Kidney glomerular epithelial cell (primary cell): ENCODE measurements at regions not wholly inside any gene's neighbourhood (a gene's known extent, or its start where the extent isn't known, plus 50 kb on each side); places are given as distances from the start of the nearest gene placed in this dataset.

ENCODE experiments used
- DNase-seq: peaks from one replicate; lab custom pipeline; 2025; lab: John Stamatoyannopoulos, UW

DNA sequence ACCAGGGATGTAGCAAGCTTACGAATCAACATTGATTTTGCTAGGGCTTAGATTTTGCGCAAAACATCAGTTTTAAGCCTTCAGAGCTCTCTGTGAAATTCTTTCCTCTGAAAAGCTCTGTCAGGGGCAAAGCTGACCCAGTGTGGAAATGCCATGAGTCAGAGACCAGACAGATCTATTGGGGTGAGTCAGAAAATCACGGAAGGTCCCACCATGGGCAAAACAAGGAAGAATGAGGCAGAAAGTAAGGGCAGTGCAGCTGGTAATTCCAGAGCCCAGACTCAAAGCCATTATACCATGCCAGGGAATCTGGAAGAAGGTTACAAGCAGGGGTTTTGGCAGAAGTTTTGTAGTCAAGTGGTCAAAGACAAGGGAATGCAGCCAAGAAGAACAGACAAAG, 256.6 kb upstream of the CTAGE1 start:
- peak; percentile 92 for DNase-seq

DNA sequence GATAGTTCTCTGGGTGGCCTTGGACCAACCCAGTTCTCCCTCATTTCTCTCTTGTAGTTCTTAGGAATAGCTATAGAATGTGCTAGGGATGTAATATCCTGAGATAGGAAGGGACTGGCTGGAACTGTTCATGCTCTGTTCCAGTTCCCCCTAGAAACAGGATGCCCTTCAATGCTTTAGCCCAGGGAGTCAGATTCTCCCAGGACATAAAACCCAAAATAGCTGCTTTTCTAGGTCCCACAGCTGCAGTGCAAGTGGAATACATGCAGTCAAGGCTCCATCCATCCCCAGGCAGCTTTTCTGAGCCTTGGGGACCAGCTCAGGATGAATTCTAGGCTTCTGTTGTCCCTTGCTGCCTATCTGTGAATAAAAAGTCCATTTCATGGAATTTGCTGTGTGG, 257.3 kb upstream of the CTAGE1 start:
- DNase-seq: no peak

DNA sequence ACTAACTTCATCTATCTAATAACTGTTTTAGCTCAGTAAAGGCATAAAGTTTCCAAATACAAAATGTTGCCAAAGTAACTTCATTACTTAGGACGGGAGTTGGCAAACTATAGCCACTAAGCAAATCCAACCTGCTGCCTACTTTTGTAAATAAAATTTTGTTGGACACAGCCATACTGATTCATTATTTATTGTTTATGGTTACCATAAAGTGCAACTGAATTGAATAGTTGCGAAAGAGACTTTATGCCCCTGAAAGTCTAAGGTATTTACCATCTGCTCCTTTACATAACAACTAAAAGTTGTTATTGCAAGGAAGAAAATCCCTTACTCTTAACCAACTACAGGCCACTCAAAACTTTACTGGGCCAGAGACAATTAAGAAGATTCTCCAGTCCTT, 256.7 kb upstream of the RBBP8 start:
- no peak for DNase-seq

DNA sequence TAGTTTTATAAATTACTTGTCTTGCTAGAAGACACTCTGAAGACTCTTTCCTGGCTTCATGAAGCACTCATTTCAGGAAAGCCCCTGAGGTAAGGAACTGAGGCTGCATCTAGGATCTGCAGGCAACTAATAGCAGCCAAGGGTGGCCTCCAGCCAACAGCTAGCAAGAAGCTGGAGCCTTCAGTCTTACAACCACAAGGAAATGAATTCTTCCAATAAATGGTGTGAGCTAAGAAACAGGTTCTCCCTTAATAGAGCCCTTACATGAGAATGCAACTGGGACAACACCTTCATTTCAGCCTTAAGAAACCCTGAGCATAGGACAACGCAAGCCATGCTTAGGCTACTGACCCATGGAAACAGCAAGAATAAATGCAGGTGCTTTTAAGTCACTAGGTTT, 254.6 kb upstream of the RBBP8 start:
- no peak for DNase-seq

DNA sequence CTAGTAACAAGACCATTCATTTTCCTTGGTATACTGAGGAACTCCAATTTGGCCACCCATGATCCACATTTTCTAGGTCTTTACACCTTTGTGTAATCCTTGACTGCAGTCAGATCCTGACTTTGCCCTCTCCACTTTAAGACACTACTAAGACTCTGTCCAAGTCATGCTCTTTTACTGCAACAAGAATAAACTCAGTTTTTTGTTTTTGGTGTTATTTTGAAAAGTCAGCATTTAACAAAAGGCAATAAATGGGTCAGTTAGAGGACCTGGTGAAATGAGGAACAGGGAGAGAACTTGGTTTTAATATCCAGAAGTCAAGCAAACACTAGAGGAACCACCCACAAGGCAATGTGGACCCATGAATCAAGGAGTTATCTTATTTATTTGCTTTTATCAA, 252.2 kb upstream of the RBBP8 start:
- DNase-seq: no peak

DNA sequence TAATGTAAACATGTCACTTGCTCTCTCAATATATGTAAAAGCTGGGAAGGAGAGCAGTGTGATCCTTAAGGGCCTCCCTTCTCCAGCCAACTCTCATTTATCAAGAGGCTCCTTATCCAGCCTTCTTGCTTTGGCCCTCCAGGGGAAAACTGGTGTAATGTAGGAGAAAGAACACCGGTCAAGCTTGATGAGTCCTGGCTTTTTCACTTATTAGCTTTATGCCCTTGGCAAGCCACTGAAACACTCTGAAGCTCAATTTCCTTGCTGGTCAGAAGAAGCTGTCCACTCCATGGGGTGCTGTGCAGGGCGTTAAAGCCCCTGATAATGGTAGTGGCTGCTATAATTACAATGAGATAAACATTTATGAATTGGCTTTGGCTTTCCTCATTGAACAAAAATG, 251.2 kb upstream of the RBBP8 start:
- DNase-seq: peak; percentile 31

DNA sequence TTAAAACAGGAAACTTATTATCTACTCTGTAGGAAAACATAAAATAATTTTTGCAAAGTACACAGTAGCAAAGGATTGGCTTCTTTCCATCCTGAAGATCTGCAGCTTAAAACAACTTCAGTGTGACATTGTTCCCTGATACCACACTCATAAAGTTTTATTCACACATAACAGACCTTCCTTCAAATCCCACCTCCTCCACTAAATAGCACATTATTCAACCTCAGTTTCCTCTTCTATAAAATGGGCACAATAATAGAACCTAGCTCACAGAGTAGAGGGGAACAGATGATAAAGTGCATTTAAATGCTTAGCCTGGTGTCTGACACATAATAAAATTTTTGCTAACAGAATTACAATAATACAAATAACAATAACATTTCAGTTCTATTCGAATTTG, 250.4 kb upstream of the RBBP8 start:
- no peak for DNase-seq

DNA sequence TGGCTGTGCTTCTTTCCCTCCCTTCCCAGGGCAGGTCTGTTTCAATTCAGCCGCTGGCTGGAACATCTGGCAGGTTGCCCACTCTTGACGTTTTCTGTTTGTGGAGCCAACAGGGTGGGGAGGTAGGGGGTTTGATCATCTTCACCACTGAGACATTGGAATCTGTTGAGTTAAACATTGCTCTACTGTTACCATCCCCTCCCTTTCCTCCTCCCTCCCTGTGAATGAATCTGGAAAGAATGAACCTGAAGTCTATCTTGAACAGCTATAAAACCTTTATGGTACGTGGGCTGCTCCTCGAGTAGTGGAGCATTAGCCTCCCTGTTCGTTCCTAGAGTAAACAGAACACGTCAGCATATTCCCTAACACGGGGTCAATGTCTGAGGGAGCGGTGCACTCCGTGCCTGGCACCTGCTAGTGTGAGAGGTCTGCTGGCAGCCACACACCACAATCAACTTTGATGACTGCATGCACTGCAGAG, 249.9 kb upstream of the RBBP8 start:
- DNase-seq: peak; percentile 99

DNA sequence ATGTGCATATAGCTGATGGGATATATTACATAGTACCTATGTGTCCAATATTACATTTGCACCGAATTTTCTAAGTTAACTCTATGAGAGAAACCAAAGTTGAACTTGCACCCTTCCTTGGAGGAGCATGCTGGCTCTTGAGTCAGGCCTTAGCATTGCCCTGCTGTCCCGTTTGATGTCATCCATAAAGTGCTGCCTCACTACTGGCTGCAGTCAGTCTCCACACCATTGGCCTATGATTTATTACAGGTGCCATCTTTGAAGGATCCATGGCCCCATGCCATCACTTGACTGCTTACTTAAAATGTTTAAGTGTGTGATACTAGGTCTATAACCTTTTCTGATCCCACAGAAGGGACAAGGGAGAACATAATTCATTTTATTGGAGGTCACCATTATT, 249.3 kb upstream of the RBBP8 start:
- DNase-seq: no peak

DNA sequence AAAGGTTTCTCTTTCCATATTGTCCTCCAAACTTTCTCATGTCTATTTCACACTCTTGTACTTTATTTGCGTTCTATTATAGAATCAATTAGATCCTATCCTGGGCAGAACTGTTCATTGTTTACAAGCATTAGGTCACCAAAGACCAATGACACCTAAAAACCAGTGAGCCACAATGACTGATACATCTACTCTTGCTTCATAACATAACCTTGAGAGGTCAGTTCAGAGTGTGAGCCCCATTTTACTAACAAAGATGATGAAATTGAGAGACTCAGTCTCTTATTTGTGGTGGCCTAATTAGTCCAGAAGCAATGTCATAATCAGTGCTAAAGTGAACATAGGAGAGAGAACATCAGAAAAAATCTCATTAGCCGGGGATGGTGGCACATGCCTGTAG, 248.9 kb upstream of the RBBP8 start:
- peak; percentile 49 for DNase-seq

DNA sequence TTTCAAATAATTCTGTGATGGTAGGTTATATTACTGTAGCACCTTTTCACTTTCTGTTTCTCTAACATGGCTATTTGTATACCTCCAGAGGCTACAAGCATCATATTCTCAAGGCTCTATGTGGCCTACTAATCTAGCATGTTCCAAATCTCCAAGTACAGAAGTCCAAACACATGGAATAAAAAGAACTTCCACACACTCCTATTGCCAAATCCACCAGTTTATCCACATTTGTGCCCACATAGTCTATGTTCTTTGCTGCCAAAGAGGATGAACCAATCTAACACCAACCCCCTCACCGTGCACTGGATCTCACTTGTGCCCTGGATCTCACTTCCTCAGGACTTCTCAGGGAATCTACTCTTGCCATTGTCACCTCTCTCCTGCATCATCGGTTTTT, 247.3 kb upstream of the RBBP8 start:
- DNase-seq: no peak

DNA sequence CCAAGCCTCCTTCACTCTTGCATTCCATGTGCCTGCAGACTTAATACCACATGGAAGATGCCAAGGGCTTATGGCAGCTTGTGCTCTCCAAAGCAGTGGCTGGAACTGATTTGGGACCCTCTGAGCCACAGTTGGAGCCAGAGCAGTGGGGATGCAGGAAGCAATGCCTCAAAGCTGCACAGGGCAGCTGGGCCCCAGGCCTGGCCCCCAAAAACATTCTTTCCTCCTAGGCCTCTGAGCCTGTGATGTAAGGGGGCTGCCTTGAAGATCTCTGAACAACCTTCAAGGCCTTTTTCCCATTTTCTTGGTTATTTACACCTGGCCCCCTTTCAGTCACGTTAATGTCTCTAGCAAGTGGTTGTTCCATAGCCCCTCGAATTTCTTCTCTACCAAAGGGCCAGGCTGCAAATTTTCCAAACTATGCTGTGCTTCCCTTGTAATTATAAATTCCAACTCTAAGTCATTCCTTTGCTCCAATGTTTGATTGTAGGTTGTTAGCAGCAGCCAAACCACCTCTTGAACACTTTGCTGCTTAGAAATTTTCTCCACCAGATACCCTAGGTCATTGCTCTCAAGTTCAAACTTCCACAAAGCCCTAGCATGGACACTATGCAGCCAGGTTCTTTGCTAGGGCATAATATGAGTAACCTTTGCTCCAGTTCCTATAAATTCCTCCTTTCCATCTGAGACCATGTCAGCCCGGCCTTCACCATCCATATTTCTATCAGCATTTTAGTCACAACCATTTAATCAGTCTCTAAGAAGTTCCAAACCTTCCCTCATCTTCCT, 245.0 kb upstream of the RBBP8 start:
- no peak for DNase-seq

DNA sequence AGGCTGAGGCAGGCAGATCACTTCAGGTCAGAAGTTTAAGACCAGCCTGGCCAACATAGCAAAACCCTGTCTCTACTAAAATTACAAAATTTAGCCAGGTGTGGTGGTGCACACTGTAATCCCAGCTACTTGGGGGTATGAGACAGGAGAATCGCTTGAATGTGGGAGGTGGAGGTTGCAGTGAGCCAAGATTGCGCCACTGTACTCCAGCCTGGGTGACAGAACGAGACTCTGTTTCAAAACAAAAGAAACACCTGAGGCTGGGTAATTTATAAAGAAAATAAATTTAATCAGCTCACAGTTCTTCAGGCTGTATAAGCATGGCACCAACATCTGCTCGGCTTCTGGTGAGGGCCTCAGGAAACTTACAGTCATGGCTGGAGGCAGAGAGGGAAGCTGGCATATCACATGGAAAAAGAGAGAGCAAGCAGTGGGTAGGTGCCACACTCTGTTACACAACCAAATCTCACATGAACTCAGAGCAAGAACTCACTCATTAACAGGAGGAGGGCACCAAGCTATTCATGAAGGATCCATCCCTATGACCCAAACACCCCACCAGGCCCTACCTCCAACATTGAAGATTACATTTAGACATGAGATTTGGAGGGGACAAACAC, 244.1 kb upstream of the RBBP8 start:
- no peak for DNase-seq

DNA sequence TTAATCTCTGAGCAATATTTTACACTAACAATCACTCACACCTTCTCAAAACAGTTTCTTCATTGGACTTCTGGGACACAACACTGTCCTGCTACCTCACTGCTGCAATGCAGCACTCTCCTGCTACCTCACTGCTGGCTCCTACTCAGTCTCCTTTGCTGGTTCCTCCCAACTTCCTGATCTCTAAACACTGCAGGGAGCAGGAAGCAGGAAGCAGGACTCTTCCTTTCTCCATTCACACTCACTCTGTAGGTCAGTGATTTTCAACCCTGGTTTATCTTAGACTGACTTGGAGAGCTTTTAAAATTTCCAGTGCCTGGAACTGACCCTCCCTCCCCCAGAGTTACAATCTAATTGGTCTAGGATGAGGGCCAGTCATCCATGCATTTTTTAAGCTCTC, 243.4 kb upstream of the RBBP8 start:
- no peak for DNase-seq

DNA sequence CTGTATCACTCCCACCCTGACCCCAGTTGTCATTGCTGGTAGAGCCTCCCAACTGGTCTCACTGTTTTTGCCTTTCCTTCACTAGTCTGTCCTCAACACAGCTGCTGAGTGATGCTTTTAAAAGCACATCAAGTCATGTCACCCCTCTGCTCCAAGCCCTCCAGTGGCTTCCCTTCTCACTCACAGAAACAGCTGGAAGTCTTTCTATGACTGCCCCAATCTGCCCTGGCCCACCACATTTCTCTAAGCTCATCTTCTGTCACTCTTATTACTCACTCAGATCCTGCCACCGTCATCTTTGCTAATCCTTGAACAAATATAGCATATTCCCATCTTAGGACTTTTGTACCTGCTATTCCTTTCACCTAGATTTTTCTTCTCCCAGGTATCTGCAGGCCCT, 242.6 kb upstream of the RBBP8 start:
- DNase-seq: no peak

DNA sequence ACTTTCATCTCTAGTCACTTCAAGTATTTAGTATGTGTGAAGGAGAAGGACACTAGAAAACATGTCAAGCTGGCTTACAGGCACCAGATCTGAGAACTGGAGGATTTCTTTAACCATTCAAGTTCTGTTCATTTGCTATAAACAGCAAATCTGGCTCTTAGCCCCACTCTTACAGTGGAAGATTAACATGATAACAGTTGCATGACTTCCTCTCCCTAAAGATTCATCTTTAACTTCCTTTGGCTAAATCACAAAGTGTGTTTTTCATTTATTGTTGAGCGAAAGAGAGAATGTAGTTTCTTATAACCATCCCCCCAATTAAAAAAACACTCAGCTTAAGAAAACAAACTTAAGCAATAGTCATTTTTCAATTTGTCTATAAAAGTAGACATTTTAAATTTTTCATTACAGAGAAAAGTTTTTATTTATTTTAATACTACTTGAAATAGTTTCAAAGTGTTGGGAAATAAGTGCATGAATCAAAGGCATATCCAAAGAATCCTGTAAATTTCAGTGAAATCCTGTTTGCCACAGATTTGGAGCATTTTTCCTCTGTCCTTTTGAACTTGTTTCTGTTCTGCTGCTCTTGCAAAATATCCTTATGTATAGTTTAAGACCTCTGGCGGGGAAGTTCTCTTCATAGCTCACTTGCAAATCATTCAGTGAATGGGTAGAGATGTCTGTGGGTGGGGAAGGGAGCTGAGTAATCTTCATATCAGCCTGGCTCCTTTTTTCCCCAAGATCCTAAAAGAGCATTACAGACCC, 241.0 kb upstream of the RBBP8 start:
- DNase-seq: peak; percentile 63

DNA sequence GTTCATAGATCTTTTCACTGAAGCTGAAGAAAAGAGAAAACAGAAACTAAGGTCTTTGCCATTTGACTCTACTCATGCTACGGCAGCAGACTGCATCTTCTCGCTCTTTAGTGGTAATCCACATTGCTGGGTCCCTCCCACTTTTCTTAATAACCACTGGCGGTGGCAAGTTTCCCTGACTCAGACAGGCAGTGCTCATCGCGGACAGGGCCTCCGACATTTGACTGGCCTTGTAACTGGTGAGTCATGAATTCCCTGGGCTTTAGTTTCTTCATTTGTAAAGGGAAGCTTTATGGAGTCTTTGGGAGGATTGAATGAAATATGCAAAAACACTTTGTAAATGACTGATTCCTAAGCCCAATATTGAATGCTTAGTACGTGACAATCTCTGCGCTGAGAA, 238.2 kb upstream of the RBBP8 start:
- DNase-seq: peak; percentile 87

DNA sequence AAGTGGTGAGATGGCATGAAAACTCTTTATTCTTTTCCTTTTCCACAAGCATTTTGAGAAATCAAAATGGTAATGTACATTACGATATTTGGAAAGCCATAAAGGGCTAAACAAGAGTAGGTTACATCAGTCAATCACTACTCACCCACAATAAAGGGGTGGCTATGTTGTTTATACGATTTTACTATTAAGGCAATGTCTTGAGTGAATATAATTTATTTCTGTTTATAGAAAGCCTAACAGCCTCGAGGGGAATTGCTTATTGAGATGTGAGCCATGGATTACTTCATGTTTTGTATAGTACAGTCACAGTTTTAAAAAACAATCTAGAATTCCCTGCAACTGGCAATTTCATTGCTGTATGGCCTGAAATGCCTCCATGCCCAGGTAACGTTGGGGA, 237.5 kb upstream of the RBBP8 start:
- no peak for DNase-seq

DNA sequence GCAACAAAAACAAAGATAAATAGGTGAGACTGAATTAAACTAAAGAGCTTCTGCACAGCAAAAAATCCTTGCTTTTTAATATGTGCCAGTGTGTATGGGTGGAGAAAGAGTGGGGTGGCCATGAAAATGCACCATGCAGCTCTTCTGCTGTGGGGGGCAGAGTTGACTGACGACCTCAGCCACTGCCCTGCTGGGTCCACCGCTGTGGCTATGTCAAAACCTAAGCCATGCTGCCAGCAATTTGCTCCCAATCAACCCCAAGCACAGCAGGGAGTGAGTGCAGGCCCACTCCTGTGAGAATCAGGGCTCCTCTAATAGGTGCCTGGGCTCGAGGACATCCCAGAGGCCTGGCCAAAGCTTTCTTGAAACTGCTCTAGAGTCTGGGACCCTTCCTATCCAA, 235.6 kb upstream of the RBBP8 start:
- DNase-seq: no peak

DNA sequence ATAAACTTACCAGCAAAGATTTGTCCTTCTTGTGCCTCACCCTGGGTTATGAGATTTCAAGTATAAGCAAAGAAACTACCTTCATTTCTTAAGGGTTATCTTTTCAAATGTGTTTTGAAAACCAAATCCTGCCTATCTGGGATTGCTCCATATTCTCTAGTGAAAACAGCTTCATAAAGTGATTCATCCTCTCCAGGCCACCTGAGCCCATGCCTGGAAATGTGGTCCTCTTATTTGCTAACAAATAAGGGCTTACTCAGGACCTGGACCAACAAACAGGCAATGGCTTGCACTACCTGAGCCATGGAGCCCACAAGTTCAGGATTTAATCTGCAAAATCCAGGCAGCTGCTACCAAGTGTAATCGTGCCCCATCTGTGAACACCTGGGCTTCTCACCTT, 234.4 kb upstream of the RBBP8 start:
- no peak for DNase-seq

DNA sequence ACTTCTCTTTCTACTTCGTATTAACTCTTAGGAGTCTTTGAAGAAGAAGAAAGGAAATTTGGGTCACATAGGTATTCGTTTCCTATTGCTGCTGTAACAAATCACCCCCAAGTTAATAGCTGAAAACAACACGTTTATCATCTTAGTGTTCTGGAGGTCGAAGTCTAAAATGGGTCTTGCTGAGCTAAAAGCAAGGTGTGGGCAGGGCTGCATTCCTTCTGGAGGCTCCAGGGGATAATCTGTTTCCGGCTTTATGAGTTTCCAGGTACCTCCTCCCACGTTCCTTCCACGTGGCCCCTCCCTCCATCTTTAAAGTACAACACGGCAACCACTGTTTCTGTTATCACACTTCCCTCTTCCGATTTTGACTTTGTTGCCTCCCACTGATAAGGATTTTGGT, 233.5 kb upstream of the RBBP8 start:
- no peak for DNase-seq

DNA sequence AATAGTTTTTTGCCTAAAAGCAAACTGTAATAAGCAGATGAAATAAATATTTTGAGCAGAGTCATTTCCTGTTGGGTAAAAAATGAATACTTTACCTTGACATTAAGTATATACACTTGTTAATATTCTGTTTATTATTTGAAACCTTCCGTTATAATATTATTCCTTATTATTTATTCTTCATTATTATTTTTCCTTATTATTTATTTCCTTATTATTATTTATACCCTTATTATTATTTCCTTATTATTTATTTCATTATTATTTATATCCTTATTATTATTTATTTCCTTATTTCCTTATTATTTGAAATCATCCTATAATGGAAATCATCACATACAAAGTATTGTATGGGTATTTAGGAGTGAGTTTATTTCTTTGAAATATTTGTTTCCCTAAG, 232.2 kb upstream of the RBBP8 start:
- no peak for DNase-seq

DNA sequence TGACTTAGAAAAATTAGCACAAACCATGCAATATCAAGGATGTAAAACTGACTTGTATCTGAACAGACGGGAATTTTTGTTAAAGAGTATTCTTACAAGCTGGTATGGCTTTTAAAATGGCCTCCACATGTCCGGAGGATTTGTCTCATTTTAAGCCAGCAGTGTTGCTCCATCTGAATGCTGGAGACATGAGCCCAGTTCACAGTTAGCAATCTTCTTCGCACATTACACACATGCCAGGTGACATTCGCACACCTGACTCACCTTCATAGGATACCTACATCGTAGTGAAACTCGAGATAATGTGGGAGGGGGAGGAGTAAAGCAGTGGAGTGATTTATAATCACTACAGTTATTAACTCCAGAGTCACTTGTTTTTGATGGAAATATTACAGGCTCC, 231.8 kb upstream of the RBBP8 start:
- DNase-seq: no peak
